ENCODE measurements at regions not wholly inside any gene's neighbourhood (a gene's known extent, or its start where the extent isn't known, plus 50 kb on each side); places are given as distances from the start of the nearest gene placed in this dataset.
"Not testable (repeated sequence)": the region's sequence is repeated elsewhere in the genome, so short reads cannot be mapped to it uniquely, and the experiment has no call there.

GRCh38 chr2:167843217-167843616 is 404.2 kb downstream of the STK39 start:
- no peak for DNase-seq

GRCh38 chr2:167842047-167842446 is 405.3 kb downstream of the STK39 start:
- DNase-seq = no peak

GRCh38 chr2:167835290-167835689 is 412.1 kb downstream of the STK39 start:
- not testable (repeated sequence) for DNase-seq

- DNase-seq = no peak
These were observed 412.7 kb downstream of the STK39 start for GRCh38 chr2:167834707-167835106.

- no peak for DNase-seq
These were observed 414.1 kb downstream of the STK39 start for GRCh38 chr2:167833294-167833693.

- no peak for DNase-seq
These were observed 414.5 kb downstream of the STK39 start for GRCh38 chr2:167832868-167833287.

GRCh38 chr2:167827352-167828097 is 419.9 kb downstream of the STK39 start:
- no peak for DNase-seq

- DNase-seq = no peak
These were observed 420.5 kb downstream of the STK39 start for GRCh38 chr2:167826906-167827305.

- DNase-seq = no peak
These were observed 421.7 kb downstream of the STK39 start for GRCh38 chr2:167825664-167826063.

- DNase-seq = no peak
These were observed 424.5 kb downstream of the STK39 start for GRCh38 chr2:167822690-167823465.

- no peak for DNase-seq
These were observed 426.9 kb downstream of the STK39 start for GRCh38 chr2:167820488-167820887.

GRCh38 chr2:167818521-167818920 is 428.9 kb downstream of the STK39 start:
- DNase-seq = no peak

GRCh38 chr2:167817908-167818307 is 429.5 kb downstream of the STK39 start:
- no peak for DNase-seq

GRCh38 chr2:167817422-167817821 is 430.0 kb downstream of the STK39 start:
- no peak for DNase-seq

GRCh38 chr2:167816874-167817290 is 430.5 kb downstream of the STK39 start:
- no peak for DNase-seq

- no peak for DNase-seq
These were observed 432.3 kb downstream of the STK39 start for GRCh38 chr2:167814881-167815718.

GRCh38 chr2:167814482-167814880 is 432.9 kb downstream of the STK39 start:
- DNase-seq = not testable (repeated sequence)

- not testable (repeated sequence) for DNase-seq
These were observed 437.6 kb downstream of the STK39 start for GRCh38 chr2:167809799-167810198.

- no peak for DNase-seq
These were observed 443.9 kb downstream of the STK39 start for GRCh38 chr2:167803449-167803988.

GRCh38 chr2:167794554-167795255 is 452.7 kb downstream of the STK39 start:
- DNase-seq = no peak

- no peak for DNase-seq
These were observed 453.7 kb downstream of the STK39 start for GRCh38 chr2:167793725-167794124.

GRCh38 chr2:167792126-167792525 is 455.3 kb downstream of the STK39 start:
- no peak for DNase-seq

Measured in DMS 273 treated with DMSO at 0.1 percent for 48 hours (cell line).